ENCODE measurements at regions not wholly inside any gene's neighbourhood (a gene's known extent, or its start where the extent isn't known, plus 50 kb on each side); places are given as distances from the start of the nearest gene placed in this dataset.
A peak's percentile ranks its signal among the peaks of the same experiment; 100 is the strongest.

DNA sequence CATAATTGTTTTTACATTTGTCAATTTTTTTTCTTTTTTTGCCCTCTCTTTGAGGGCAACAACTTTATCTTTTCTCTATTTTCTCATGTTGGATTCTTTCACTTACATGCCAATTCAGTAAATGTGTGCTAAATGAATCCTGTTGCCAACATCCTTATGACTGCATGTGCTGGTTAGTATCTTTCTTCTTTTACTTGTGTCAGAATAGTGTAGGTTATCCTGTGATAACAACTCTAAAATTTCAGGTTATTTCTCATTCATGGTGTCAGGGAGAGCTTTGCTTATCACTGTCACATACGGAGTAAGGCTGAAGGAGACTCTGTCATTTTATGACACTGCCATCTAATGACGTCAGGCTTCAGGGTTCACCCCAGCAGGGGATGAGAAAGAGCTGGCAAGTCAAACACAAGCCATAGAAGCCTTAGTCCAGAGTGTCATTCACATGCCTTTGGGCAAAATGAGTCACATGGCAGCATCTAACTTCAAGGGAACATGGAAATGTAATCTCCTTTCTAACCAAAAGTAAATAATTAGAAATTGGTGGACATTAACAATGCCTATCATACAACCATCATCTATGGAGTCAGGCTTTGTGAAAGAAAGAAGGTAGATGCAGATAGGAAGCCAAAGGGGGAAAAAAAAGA, 242.5 kb upstream of the ATP2B1 start:
- TF ChIP-seq, protein P1, sequence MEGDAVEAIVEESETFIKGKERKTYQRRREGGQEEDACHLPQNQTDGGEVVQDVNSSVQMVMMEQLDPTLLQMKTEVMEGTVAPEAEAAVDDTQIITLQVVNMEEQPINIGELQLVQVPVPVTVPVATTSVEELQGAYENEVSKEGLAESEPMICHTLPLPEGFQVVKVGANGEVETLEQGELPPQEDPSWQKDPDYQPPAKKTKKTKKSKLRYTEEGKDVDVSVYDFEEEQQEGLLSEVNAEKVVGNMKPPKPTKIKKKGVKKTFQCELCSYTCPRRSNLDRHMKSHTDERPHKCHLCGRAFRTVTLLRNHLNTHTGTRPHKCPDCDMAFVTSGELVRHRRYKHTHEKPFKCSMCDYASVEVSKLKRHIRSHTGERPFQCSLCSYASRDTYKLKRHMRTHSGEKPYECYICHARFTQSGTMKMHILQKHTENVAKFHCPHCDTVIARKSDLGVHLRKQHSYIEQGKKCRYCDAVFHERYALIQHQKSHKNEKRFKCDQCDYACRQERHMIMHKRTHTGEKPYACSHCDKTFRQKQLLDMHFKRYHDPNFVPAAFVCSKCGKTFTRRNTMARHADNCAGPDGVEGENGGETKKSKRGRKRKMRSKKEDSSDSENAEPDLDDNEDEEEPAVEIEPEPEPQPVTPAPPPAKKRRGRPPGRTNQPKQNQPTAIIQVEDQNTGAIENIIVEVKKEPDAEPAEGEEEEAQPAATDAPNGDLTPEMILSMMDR (conservative IDR thresholded peaks at IDR 0.05; ENCODE audit: low read depth, low read length) = no peak
- H3K4me3 ChIP-seq (ENCODE audit: low read depth, low read length) = no peak overlapping the region
- DNase-seq (ENCODE audit: low read depth) = no peak

DNA sequence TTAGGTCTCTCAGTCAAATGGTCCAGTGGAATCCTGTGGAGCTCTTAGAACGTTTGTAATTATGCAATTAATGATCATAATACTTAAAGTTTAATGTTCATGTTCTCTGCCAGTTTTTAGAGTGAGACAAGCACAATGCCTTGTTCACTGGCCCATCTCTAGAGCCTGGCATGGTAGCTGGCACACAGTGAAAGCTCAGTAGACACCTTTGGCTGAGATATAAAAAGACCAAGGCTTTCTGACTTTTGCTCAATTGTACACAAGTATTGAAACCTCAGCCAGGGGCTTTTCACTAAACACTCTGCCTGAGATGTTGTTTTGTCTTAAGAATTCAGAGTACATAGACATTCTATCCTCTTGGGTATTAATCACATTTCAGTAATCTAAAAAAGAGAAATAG, 241.8 kb upstream of the ATP2B1 start:
- TF ChIP-seq, protein P1 (conservative IDR thresholded peaks at IDR 0.05; ENCODE audit: low read depth, low read length) = no peak
- no peak overlapping the region for H3K4me3 ChIP-seq (ENCODE audit: low read depth, low read length)
- no peak for DNase-seq (ENCODE audit: low read depth)

DNA sequence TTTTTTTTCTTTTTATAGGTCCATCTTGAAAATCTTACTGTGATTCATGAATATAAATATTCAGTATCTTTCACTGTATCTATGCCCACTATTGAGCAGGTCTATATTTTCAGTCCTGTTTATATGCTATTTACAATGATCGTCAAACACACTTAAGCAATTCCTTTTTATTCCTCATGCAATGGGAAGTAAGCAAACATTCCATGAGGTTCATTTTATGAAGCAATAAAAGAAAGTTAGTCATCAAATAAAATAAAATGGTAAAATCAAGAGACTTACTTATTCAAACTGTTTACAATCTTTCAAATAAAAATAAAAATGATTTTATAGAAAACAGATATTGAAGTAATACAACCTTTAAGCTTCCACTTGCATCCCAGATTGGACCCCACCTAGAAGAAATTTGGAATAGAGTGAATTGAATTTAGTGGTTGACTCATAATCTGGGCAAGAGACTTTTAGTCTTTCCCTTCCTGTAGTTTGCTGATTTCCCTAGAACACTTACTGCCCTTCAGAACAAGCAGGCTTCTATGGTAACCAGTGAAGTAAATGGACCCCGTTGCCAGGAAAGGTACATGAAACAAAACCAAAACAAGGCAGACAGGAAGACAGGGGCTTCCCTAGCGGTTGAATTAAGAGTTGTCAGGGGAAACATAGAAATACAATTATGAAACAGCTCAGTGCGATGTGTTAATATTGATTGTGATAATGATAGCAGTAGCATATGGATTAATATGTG, 241.0 kb upstream of the ATP2B1 start:
- H3K4me3 ChIP-seq (ENCODE audit: low read depth, low read length) = no peak overlapping the region
- TF ChIP-seq, protein P1 (conservative IDR thresholded peaks at IDR 0.05; ENCODE audit: low read depth, low read length) = peak; percentile 29
- DNase-seq (ENCODE audit: low read depth) = peak; percentile 58

DNA sequence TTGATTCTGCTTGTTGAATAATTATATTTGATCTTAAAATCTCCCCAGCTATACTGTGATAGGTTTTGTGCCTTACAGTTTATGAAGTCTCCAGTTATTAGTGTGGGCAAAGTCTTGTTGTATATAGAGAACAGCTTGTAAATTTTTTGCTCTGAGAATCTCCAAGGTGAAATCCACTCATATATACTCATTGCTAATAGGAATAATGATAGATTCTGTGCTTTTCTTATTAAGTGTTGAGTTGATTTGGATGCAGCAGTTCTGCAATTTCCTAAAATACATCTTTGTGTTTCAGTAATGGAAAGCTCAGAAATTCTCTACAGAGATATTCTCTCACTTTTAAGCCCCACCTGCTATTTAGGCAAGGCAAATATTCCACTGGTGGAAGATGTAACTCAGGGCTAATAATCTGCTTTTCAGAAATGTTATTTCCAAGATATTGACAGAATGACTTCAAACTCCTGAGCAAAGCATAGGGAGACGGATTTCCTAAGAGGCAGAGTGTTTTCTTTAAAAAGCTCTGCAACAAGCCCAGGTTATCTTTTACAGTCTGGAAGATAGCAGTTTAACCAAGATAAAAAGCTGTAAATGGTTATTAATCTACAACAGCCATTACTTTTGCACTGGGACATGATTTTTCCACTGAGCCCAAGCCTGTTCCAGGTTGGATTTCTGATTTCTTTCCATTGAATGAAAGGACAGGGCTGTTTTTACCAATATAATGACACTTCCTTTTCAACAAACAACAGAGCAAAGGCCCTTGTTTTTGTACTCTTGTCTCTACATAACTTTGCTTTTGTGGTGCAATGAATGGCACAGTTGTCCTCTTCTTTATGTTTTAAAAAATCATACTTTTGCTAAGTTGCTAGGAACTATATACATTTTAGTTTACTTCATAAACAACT, 239.9 kb upstream of the ATP2B1 start:
- no peak overlapping the region for H3K4me3 ChIP-seq (ENCODE audit: low read depth, low read length)
- no peak for DNase-seq (ENCODE audit: low read depth)
- TF ChIP-seq, protein P1 (conservative IDR thresholded peaks at IDR 0.05; ENCODE audit: low read depth, low read length) = no peak

DNA sequence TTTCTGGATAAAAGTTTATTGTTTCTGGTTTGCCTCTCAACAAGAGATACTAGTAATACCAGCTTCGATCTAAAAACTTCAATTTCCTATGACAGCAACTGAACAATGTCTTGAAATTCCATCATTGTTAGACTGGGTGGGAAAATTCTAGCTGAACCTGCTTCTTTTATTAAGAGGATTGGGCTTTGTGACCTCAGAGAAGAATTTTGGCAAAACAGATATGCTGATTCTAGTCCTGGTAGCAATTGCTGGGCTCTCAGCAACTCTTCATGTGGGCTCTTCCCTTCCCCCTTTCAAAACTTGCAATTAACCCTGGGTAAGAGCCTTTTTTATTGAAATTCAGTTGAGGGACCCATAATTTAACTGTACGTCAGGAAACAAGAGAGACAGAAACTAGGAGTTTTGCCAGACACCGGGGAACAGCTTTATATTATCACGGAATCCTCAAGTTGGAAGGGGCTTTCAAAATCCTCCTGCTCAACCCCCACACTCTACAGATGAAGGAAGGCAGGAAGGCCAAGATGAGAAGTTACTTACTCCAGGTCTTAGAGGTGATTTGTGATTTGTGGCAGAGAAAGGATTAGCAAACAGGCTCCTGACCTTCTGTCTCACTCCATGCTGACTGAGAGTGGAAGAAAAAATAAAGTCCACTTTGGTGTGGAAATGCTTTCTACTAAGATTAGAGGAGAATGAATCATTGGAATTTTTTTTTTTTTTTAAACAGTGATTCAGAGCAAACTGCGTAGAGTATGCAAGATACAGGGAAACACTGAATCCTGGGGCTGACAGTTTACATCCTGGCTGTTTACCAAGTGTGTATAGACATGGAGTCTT, 239.0 kb upstream of the ATP2B1 start:
- no peak overlapping the region for H3K4me3 ChIP-seq (ENCODE audit: low read depth, low read length)
- TF ChIP-seq, protein P1 (conservative IDR thresholded peaks at IDR 0.05; ENCODE audit: low read depth, low read length) = no peak
- peak; percentile 79 for DNase-seq (ENCODE audit: low read depth)

DNA sequence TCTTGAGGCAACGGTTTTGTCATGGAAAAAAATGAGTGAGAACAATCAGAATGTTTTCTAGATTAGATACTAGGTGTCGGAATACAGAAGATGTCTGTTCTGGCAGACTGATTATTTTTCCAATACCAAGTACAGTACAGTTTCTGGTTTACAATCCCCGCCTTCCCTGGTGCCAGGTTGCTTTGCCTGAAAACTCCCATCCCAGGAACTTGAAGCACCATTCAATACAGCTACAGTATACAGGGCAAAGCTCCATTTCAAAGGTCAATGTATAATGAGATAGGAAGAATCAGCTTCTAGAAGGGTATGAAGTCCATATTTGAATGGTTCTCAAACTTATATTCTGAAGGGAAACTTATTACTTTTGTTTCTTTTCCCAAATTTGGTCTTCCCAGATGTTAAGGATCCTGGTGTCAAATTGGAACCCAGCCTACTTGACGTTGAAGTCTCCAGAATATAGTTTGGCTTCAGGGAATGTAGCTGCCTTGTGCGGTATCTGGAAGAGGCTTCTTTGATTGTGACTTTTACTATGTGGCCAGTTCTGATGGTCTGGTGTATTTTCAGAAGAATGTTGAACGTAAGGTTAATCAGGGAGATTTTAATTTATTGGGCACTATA, 238.0 kb upstream of the ATP2B1 start:
- TF ChIP-seq, protein P1 (conservative IDR thresholded peaks at IDR 0.05; ENCODE audit: low read depth, low read length) = no peak
- no peak overlapping the region for H3K4me3 ChIP-seq (ENCODE audit: low read depth, low read length)
- no peak for DNase-seq (ENCODE audit: low read depth)

All from epithelial cell of proximal tubule (primary cell).